Erythroblast (primary cell): ENCODE measurements at regions not wholly inside any gene's neighbourhood (a gene's known extent, or its start where the extent isn't known, plus 50 kb on each side); places are given as distances from the start of the nearest gene placed in this dataset.

Source experiments
- GATA1 ChIP-seq: IDR thresholded peaks from 2 replicates; pipeline ENCODE4 v1.6.1; 2011; ENCODE audit warnings: low read depth, mild to moderate bottlenecking, control low read depth, low read length, moderate library complexity
- POLR2A ChIP-seq: IDR thresholded peaks from 2 replicates; pipeline ENCODE4 v1.6.1; 2011; ENCODE audit warnings: mild to moderate bottlenecking, low read length

DNA sequence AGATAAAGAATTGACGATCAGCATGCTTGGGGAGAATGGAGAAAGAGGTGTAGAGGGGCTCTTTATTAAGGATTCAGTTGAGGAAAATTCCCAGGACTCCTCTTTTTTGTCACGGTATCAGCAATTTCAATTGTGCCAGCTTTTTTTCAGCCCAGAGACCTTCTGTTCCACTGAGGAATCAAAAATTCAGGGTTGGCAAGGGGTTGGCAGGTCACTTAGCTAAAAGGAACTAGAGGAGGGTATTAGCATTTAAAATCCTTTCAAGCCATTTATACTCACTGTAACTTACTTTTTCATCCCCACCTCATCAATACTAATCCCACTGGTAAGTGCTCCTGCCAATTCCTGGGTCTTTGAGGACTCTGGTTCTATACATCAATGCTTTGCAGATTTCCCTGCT is 757.5 kb upstream of the COBL start:
- no peak for TF ChIP-seq POLR2A
- no peak for TF ChIP-seq GATA1
